ENCODE measurements at regions not wholly inside any gene's neighbourhood (a gene's known extent, or its start where the extent isn't known, plus 50 kb on each side); places are given as distances from the start of the nearest gene placed in this dataset.

GRCh38 chr20:51074062-51074461 lies 51.2 kb upstream of the KCNG1 start:
- no peak overlapping the region for H3K27ac Mint-ChIP-seq
- no peak overlapping the region for H3K4me3 Mint-ChIP-seq
- H3K36me3 Mint-ChIP-seq (ENCODE audit: low read depth) = no peaks in the 10 kb centered on the region
- peaks cover 12% of the 10 kb centered on the region for H3K27me3 Mint-ChIP-seq
- ChIA-PET CTCF (no interaction called here), POLR2A (no interaction called here)
- no peaks in the 10 kb centered on the region for H3K4me1 Mint-ChIP-seq
- no peak for DNase-seq
- H3K9me3 Mint-ChIP-seq = no peaks in the 10 kb centered on the region

Measured in activated CD4-positive, alpha-beta T cell treated with anti-CD3 and anti-CD28 coated beads, Interleukin-2, amount 10 ng/mL, durations not matched to agents 7 days and 5 days (primary cell).